ENCODE measurements at regions not wholly inside any gene's neighbourhood (a gene's known extent, or its start where the extent isn't known, plus 50 kb on each side); places are given as distances from the start of the nearest gene placed in this dataset.
"Not testable (repeated sequence)": the region's sequence is repeated elsewhere in the genome, so short reads cannot be mapped to it uniquely, and the experiment has no call there.

DNA sequence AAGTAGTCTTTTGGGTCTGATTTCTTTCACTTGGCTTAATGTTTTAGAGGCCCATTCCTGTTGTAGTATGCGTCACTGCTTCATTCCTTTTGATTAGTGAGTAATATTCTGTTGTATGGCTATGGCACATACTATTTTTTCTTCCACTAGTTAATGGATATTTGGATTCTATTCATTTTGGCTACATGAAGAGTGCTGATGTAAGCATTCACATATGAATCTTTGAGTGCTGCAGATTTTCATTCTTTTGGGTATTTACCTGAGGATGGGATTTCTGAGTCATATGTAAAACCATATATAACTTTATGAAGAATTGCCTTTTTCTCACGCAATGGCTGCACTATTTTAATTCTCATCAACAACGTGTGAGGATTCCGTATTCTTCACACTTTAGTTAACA is 113.6 kb downstream of the AHSP start:
- H3K27ac ChIP-seq (ENCODE audit: low read depth, low read length, poor library complexity, severe bottlenecking), result no peak overlapping the region
- no peak overlapping the region for H2AFZ ChIP-seq (ENCODE audit: low read length)
- H3K79me2 ChIP-seq (ENCODE audit: insufficient read depth, low read length), result no peaks in the 10 kb centered on the region
- H3K4me1 ChIP-seq (ENCODE audit: insufficient read depth, low read length, severe bottlenecking), result no peaks in the 10 kb centered on the region
- H3K4me2 ChIP-seq (ENCODE audit: low read length), result no peak overlapping the region
- no peaks in the 10 kb centered on the region for H3K36me3 ChIP-seq (ENCODE audit: insufficient read depth, low read length)
- H3F3A ChIP-seq (ENCODE audit: insufficient read depth, low read length), result no peaks in the 10 kb centered on the region
- no peaks in the 10 kb centered on the region for H3K9me2 ChIP-seq (ENCODE audit: low read depth, low read length)
- H3K4me3 ChIP-seq (ENCODE audit: low read depth, low read length, poor library complexity, severe bottlenecking), result no peak overlapping the region
- H4K20me1 ChIP-seq (ENCODE audit: insufficient read depth, low read length), result no peaks in the 10 kb centered on the region
- TF ChIP-seq EZH2 (IDR thresholded peaks at IDR 0.05; ENCODE audit: borderline replicate concordance, low read length), result no peak
- TF ChIP-seq, protein P1, sequence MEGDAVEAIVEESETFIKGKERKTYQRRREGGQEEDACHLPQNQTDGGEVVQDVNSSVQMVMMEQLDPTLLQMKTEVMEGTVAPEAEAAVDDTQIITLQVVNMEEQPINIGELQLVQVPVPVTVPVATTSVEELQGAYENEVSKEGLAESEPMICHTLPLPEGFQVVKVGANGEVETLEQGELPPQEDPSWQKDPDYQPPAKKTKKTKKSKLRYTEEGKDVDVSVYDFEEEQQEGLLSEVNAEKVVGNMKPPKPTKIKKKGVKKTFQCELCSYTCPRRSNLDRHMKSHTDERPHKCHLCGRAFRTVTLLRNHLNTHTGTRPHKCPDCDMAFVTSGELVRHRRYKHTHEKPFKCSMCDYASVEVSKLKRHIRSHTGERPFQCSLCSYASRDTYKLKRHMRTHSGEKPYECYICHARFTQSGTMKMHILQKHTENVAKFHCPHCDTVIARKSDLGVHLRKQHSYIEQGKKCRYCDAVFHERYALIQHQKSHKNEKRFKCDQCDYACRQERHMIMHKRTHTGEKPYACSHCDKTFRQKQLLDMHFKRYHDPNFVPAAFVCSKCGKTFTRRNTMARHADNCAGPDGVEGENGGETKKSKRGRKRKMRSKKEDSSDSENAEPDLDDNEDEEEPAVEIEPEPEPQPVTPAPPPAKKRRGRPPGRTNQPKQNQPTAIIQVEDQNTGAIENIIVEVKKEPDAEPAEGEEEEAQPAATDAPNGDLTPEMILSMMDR (IDR thresholded peaks at IDR 0.05; ENCODE audit: low read length), result no peak
- no peak overlapping the region for H3K9ac ChIP-seq (ENCODE audit: low read length)
- H3K9me3 ChIP-seq (ENCODE audit: low read length), result no peaks in the 10 kb centered on the region
- no peaks in the 10 kb centered on the region for H3K27me3 ChIP-seq (ENCODE audit: insufficient read depth, low read length)

DNA sequence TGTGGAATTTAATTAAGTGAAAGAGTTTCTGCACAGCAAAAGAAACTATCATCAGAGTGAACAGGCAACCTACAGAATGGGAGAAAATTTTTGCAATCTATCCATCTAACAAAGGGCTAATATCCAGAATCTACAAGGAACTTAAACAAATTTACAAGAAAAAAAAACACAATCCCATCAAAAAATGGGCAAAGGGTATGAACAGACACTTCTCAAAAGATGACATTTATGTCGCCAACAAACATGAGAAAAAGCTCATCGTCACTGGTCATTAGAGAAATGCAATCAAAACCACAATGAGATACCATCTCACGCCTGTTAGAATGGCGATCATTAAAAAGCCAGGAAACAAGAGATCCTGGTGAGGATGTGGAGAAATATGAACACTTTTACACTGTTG is 128.0 kb downstream of the AHSP start:
- H3K27me3 ChIP-seq (ENCODE audit: insufficient read depth, low read length); H3K4me2 ChIP-seq (ENCODE audit: low read length); H2AFZ ChIP-seq (ENCODE audit: low read length); H4K20me1 ChIP-seq (ENCODE audit: insufficient read depth, low read length); H3K9me2 ChIP-seq (ENCODE audit: low read depth, low read length); H3K4me3 ChIP-seq (ENCODE audit: low read depth, low read length, poor library complexity, severe bottlenecking); H3K4me1 ChIP-seq (ENCODE audit: insufficient read depth, low read length, severe bottlenecking); H3K36me3 ChIP-seq (ENCODE audit: insufficient read depth, low read length); H3F3A ChIP-seq (ENCODE audit: insufficient read depth, low read length); H3K9ac ChIP-seq (ENCODE audit: low read length); H3K9me3 ChIP-seq (ENCODE audit: low read length); H3K79me2 ChIP-seq (ENCODE audit: insufficient read depth, low read length); H3K27ac ChIP-seq (ENCODE audit: low read depth, low read length, poor library complexity, severe bottlenecking): not testable (repeated sequence)

- Histone ChIP-seq H3K9me2 (ENCODE audit: low read depth, low read length) (no peaks in the 10 kb centered on the region), H3K36me3 (ENCODE audit: insufficient read depth, low read length) (no peaks in the 10 kb centered on the region), H3K9me3 (ENCODE audit: low read length) (no peaks in the 10 kb centered on the region), H4K20me1 (ENCODE audit: insufficient read depth, low read length) (no peaks in the 10 kb centered on the region), H3K4me1 (ENCODE audit: insufficient read depth, low read length, severe bottlenecking) (no peaks in the 10 kb centered on the region), H3K9ac (ENCODE audit: low read length) (no peak overlapping the region), H3K79me2 (ENCODE audit: insufficient read depth, low read length) (no peaks in the 10 kb centered on the region), H3K27ac (ENCODE audit: low read depth, low read length, poor library complexity, severe bottlenecking) (no peak overlapping the region), H3K4me3 (ENCODE audit: low read depth, low read length, poor library complexity, severe bottlenecking) (no peak overlapping the region), H2AFZ (ENCODE audit: low read length) (no peak overlapping the region), H3F3A (ENCODE audit: insufficient read depth, low read length) (no peaks in the 10 kb centered on the region), H3K4me2 (ENCODE audit: low read length) (no peak overlapping the region), H3K27me3 (ENCODE audit: insufficient read depth, low read length) (no peaks in the 10 kb centered on the region)
- TF ChIP-seq, protein P1 (IDR thresholded peaks at IDR 0.05; ENCODE audit: low read length), result no peak
- TF ChIP-seq EZH2 (IDR thresholded peaks at IDR 0.05; ENCODE audit: borderline replicate concordance, low read length), result no peak
Measured at GRCh38 chr16:31664683-31665482, 137.2 kb downstream of the AHSP start.

DNA sequence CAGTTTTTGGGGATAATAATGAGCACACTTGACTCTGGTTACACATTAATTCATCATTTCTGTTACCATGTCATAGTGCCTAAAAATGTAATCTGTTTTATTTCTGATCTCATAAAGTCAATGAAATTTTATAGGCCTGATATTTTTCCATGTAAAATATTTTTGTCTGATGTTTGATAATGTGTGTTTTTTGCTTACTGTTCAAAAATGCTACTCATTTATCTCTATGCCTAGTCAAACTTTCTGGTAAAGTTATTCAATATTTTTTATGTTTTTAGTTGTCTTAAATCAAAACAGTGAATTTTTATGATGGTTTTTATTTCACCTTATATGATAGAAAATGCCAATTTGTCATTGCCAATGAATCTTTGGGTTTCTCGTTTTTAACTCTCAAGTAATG is 147.0 kb downstream of the AHSP start:
- Histone ChIP-seq H3K9me2 (ENCODE audit: low read depth, low read length) (no peaks in the 10 kb centered on the region), H3K27ac (ENCODE audit: low read depth, low read length, poor library complexity, severe bottlenecking) (no peak overlapping the region), H3K4me3 (ENCODE audit: low read depth, low read length, poor library complexity, severe bottlenecking) (no peak overlapping the region), H3K79me2 (ENCODE audit: insufficient read depth, low read length) (no peaks in the 10 kb centered on the region), H3K36me3 (ENCODE audit: insufficient read depth, low read length) (no peaks in the 10 kb centered on the region), H3K4me2 (ENCODE audit: low read length) (no peak overlapping the region), H4K20me1 (ENCODE audit: insufficient read depth, low read length) (no peaks in the 10 kb centered on the region), H3K9me3 (ENCODE audit: low read length) (no peaks in the 10 kb centered on the region), H2AFZ (ENCODE audit: low read length) (no peak overlapping the region), H3K27me3 (ENCODE audit: insufficient read depth, low read length) (no peaks in the 10 kb centered on the region), H3K4me1 (ENCODE audit: insufficient read depth, low read length, severe bottlenecking) (no peaks in the 10 kb centered on the region), H3F3A (ENCODE audit: insufficient read depth, low read length) (no peaks in the 10 kb centered on the region), H3K9ac (ENCODE audit: low read length) (no peak overlapping the region)
- TF ChIP-seq, protein P1 (IDR thresholded peaks at IDR 0.05; ENCODE audit: low read length), result no peak
- no peak for TF ChIP-seq EZH2 (IDR thresholded peaks at IDR 0.05; ENCODE audit: borderline replicate concordance, low read length)
